Brain microvascular endothelial cell (primary cell): ENCODE measurements at regions not wholly inside any gene's neighbourhood (a gene's known extent, or its start where the extent isn't known, plus 50 kb on each side); places are given as distances from the start of the nearest gene placed in this dataset.

Experiments used
- DNase-seq: peaks from one replicate; pipeline ENCODE4 v3.0.0-alpha.2; 2020
- H3K27ac ChIP-seq: fragments of 250-450 bp; sonication (Bioruptor Pico); 2 replicates; pipeline ENCODE4 v1.5.1; 2020; ENCODE audit warnings: mild to moderate bottlenecking, moderate library complexity
- H3K27me3 ChIP-seq: fragments of 250-450 bp; sonication (Bioruptor Pico); replicated peaks from 2 replicates; pipeline ENCODE4 v1.5.1; 2020; ENCODE audit warnings: mild to moderate bottlenecking
- H3K36me3 ChIP-seq: fragments of 250-450 bp; sonication (Bioruptor Pico); replicated peaks from 2 replicates; pipeline ENCODE4 v1.5.1; 2020; ENCODE audit warnings: mild to moderate bottlenecking
- H3K4me3 ChIP-seq: 2 replicates; pipeline ENCODE4 v1.5.1; 2011; ENCODE audit warnings: low read depth, mild to moderate bottlenecking, control low read depth, low read length, moderate library complexity
- in situ Hi-C: cut with HindIII; loops from 2 replicates; pipeline ENCODE4 v1.10.0; 2017; ENCODE audit warnings: low sequenced_read_pairs, low pct_ligation_motif_present
- TF ChIP-seq, protein P1 (sequence below): IDR thresholded peaks from 2 replicates; pipeline ENCODE4 v1.5.1; 2011; ENCODE audit warnings: low read depth, mild to moderate bottlenecking, moderate library complexity, low read length, control low read depth, inconsistent platforms; ENCODE audit errors: missing control alignments

DNA sequence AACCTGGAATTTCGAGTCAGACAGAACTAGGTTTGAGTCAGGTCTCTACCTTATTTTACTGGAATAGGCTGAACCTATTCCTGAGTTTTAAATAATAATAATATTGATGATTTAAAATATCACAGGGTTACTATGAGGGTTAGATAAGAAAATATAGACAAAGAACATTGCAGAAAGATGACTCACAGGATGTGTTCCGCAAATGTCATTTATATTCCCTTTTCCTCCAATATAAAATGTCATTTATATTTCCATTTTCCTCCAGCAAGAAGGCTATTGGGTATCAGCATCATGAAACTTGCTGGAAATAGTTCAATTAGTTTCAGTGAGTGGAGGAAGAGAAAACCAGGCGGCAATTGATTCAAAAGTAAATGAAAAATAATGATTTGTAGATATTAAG, 163.9 kb upstream of the RASSF8 start:
- H3K27ac ChIP-seq, result peak overlapping the region; percentile 55
- no peak for DNase-seq
- H3K4me3 ChIP-seq, result no peak overlapping the region
- TF ChIP-seq, protein P1, sequence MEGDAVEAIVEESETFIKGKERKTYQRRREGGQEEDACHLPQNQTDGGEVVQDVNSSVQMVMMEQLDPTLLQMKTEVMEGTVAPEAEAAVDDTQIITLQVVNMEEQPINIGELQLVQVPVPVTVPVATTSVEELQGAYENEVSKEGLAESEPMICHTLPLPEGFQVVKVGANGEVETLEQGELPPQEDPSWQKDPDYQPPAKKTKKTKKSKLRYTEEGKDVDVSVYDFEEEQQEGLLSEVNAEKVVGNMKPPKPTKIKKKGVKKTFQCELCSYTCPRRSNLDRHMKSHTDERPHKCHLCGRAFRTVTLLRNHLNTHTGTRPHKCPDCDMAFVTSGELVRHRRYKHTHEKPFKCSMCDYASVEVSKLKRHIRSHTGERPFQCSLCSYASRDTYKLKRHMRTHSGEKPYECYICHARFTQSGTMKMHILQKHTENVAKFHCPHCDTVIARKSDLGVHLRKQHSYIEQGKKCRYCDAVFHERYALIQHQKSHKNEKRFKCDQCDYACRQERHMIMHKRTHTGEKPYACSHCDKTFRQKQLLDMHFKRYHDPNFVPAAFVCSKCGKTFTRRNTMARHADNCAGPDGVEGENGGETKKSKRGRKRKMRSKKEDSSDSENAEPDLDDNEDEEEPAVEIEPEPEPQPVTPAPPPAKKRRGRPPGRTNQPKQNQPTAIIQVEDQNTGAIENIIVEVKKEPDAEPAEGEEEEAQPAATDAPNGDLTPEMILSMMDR, result no peak
- in situ Hi-C loops, result no loop called here
- H3K27me3 ChIP-seq, result no peaks in the 10 kb centered on the region
- H3K36me3 ChIP-seq, result no peaks in the 10 kb centered on the region

DNA sequence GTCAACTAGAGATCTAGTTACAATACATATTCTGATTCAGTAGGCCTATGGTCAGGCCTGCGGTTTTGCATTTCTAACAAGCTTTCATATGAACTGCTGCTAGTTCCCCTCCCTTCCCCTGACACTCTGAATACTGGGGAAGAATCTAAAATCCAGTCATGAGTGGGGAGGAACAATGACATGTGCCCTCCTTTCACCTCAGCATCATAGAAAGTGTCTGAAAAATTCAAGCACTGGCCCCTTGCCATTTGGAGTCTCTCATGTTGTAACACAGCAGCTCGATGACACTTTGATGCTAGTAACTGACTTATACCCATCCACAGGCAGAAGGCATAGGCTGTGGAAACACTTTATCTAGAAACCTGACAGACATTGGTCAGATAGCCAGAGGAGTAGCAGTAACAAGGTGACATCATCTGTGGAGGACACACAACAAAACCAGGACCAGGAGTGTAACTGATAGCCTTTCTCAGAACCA, 161.9 kb upstream of the RASSF8 start:
- peak; percentile 35 for DNase-seq
- TF ChIP-seq, protein P1, result no peak
- in situ Hi-C loops, result no loop called here
- Histone ChIP-seq H3K27me3 (no peaks in the 10 kb centered on the region), H3K36me3 (no peaks in the 10 kb centered on the region), H3K4me3 (no peak overlapping the region), H3K27ac (no peak overlapping the region)

DNA sequence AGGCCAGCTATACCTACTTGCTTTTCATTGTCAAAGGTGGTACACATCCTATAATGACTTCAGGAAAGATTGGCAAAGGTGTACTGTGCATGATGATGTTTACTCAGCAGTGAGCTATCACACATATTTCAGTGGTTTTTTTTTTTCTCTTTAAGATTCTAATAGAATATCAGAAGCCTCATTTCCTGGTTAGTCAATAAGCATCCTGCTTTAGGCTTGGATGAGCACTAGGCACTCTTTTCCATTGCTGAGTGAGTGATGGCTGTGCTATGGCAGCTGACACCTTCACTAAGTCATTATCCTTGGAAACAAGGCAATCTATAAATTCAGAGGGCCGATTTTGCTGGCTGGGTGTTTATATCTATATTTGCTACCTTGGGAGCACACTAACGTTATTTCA, 161.1 kb upstream of the RASSF8 start:
- Histone ChIP-seq H3K4me3 (no peak overlapping the region), H3K27ac (no peak overlapping the region), H3K36me3 (no peaks in the 10 kb centered on the region), H3K27me3 (no peaks in the 10 kb centered on the region)
- DNase-seq, result no peak
- TF ChIP-seq, protein P1, result no peak
- in situ Hi-C loops, result no loop called here

DNA sequence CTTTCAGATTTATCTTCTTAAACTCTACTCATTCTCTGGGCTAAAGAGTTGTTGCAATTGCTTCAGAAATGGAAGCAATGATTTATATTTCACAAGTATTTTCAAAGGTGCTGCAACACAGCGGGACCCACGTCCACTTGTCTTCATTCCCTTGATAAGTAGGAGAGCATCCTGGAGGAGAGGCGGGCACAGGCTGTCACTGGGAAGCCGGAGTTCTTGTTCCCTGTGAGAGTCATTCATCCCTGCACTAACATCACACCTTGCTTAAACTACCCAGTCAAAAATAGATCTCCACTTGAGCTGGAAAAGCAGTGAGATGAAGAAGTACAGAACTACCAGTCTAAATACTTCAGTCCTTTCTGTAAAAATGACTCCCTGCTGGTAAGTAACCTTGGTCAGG, 160.5 kb upstream of the RASSF8 start:
- TF ChIP-seq, protein P1, result no peak
- H3K36me3 ChIP-seq, result no peaks in the 10 kb centered on the region
- no peak for DNase-seq
- H3K27me3 ChIP-seq, result no peaks in the 10 kb centered on the region
- H3K27ac ChIP-seq, result no peak overlapping the region
- no peak overlapping the region for H3K4me3 ChIP-seq
- in situ Hi-C loops, result no loop called here

DNA sequence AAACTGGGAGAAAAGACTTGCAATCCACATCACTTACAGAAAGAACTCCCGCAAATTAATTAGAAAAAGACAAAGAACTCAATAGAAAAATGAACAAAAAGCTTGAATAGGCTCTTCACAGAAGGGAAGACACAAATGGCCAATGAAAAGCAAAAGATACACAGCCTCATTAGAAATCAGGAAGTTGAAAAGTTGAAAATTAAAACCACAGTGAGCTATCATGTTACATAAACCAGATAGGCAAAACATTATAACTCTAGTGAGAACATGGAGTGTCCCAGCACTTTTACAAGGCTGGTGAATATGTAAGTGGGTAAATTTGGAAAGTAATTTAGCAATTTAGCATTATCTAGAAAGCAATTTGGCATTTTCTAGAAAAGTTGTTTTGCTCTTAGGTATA, 158.4 kb upstream of the RASSF8 start:
- TF ChIP-seq, protein P1, result no peak

DNA sequence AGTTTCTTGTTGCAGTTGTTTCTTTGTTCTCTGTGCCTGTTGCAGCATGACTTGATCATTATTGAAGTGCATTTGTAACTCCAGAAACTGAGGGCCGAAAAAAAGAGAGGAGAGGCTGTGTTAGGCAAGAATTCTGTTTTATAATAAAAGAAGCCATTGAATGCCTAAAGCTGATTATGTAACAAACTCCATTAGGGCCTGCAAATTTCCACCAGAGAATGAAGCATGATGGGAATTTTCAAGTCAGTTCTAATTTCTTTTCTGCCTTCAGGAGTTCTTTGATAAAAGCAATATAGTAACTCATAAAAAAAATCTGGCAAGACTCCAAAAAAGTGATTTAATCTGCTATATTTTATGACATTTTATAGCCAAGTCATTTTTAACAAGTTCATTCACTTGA, 156.7 kb upstream of the RASSF8 start:
- no peak overlapping the region for H3K27ac ChIP-seq
- TF ChIP-seq, protein P1, result no peak
- no peak overlapping the region for H3K4me3 ChIP-seq
- H3K27me3 ChIP-seq, result no peaks in the 10 kb centered on the region
- in situ Hi-C loops, result no loop called here
- no peaks in the 10 kb centered on the region for H3K36me3 ChIP-seq
- DNase-seq, result no peak

More for the DNA sequence above, 158.4 kb upstream of the RASSF8 start:
- Histone ChIP-seq H3K36me3 (no peaks in the 10 kb centered on the region), H3K27ac (no peak overlapping the region), H3K27me3 (no peaks in the 10 kb centered on the region), H3K4me3 (no peak overlapping the region)
- no peak for DNase-seq
- in situ Hi-C loops, result no loop called here
